Esophagus muscularis mucosa (tissue), 3 donors: ENCODE measurements at regions not wholly inside any gene's neighbourhood (a gene's known extent, or its start where the extent isn't known, plus 50 kb on each side); places are given as distances from the start of the nearest gene placed in this dataset.
"Not testable (repeated sequence)": the region's sequence is repeated elsewhere in the genome, so short reads cannot be mapped to it uniquely, and the experiment has no call there.

Experiments used
- CTCF ChIP-seq, 3 experiments: fragments of 200-600 bp in 2 of 3; fragments of 450-650 bp in 1 of 3; sonication (generic) in 2 of 3; IDR thresholded peaks; one replicate each; pipeline ENCODE4 v1.5.1; 2017 to 2019; ENCODE audit warnings: antibody characterized with exemption in 3 of 3, mild to moderate bottlenecking in 2 of 3, moderate library complexity in 1 of 3
- POLR2A ChIP-seq: fragments of 450-650 bp; IDR thresholded peaks from one replicate; pipeline ENCODE4 v1.6.1; 2017; ENCODE audit warnings: antibody characterized with exemption, moderate library complexity, mild to moderate bottlenecking, low read depth

- not testable (repeated sequence) for TF ChIP-seq CTCF (IDR thresholded peaks at IDR 0.05); POLR2A
Observed at GRCh38 chr13:91057507-91057906, 290.0 kb upstream of the MIR17HG start.
